GM12891 (cell line): ENCODE measurements at regions not wholly inside any gene's neighbourhood (a gene's known extent, or its start where the extent isn't known, plus 50 kb on each side); places are given as distances from the start of the nearest gene placed in this dataset.

Experiments used
- POLR2A ChIP-seq: IDR thresholded peaks from 2 replicates; pipeline ENCODE4 v1.6.1; 2011; ENCODE audit warnings: low read depth, low read length, control low read depth
- POU2F2 ChIP-seq: IDR thresholded peaks from 2 replicates; pipeline ENCODE4 v1.6.1; 2011; ENCODE audit warnings: low read depth, mild to moderate bottlenecking, control low read depth, low read length, moderate library complexity
- SPI1 ChIP-seq: IDR thresholded peaks from 2 replicates; pipeline ENCODE4 v1.6.1; 2011; ENCODE audit warnings: low read depth, low read length, control low read depth

DNA sequence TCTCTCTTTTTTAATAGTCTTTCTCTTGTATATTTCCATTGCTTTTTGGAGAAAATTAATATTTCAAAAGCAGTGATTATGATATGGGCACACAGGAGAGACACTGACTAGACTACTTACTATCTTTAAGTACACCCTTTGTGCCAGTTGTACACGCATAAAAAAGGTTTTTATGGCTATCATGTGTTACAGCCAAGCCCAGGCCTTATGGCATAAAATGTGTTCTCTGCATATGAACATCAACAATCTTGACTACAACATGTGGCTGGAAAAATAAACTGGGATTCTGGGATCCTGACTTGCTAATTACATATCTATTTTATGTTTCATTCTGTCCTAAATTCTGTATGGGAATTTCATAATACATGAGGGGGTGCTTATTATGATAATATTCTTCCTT is 1401.8 kb downstream of the SLITRK5 start:
- TF ChIP-seq SPI1 (no peak), POU2F2 (no peak), POLR2A (no peak)
